ENCODE measurements at regions not wholly inside any gene's neighbourhood (a gene's known extent, or its start where the extent isn't known, plus 50 kb on each side); places are given as distances from the start of the nearest gene placed in this dataset.

GRCh38 chr10:64086083-64086767 lies 565.0 kb downstream of the REEP3 start:
- H3K56ac ChIP-seq (ENCODE audit: low read length) = no peak overlapping the region
- H3K4ac ChIP-seq (ENCODE audit: low read depth, low read length) = no peak overlapping the region
- no peaks in the 10 kb centered on the region for H3K36me3 ChIP-seq (ENCODE audit: control insufficient read depth, insufficient read depth, low read length)
- H3K23ac ChIP-seq (ENCODE audit: low read length) = no peak overlapping the region
- peak; percentile 70 for DNase-seq
- H3K79me1 ChIP-seq (ENCODE audit: low read length) = no peaks in the 10 kb centered on the region
- H3K27ac ChIP-seq (ENCODE audit: low read depth, low read length) = peak overlapping the region; percentile 71
- H3K79me2 ChIP-seq (ENCODE audit: control insufficient read depth, insufficient read depth, low read length) = no peaks in the 10 kb centered on the region
- no peak overlapping the region for H2BK5ac ChIP-seq (ENCODE audit: low read length)
- peaks cover 4% of the 10 kb centered on the region for H3K4me1 ChIP-seq (ENCODE audit: control insufficient read depth, low read depth, low read length)
- no peak overlapping the region for H3K4me3 ChIP-seq (ENCODE audit: low read length)
- no peak overlapping the region for H2AK5ac ChIP-seq (ENCODE audit: low read length)
- no peak overlapping the region for H4K8ac ChIP-seq (ENCODE audit: low read depth, low read length)
- no peak overlapping the region for H2BK120ac ChIP-seq (ENCODE audit: low read depth, low read length)
- no peak overlapping the region for H3K4me2 ChIP-seq (ENCODE audit: low read length)
- no peak overlapping the region for H2BK15ac ChIP-seq (replicated peaks; ENCODE audit: low read depth)
- peak overlapping the region; percentile 81 for H3K18ac ChIP-seq (ENCODE audit: low read length)
- WGBS (ENCODE audit: extremely low coverage, insufficient coverage, low lambda C conversion rate) = no CpG with 5 or more reads among the region's 2 CpGs
- H3K27me3 ChIP-seq (ENCODE audit: insufficient read depth, low read length, poor library complexity) = no peaks in the 10 kb centered on the region
- no peak overlapping the region for H3K9ac ChIP-seq (ENCODE audit: low read length)
- H4K5ac ChIP-seq (ENCODE audit: low read length) = no peak overlapping the region

GRCh38 chr10:64089648-64090047 lies 568.4 kb downstream of the REEP3 start:
- Histone ChIP-seq H2BK15ac (replicated peaks; ENCODE audit: low read depth) (no peak overlapping the region), H3K4me2 (ENCODE audit: low read length) (no peak overlapping the region), H3K23ac (ENCODE audit: low read length) (no peak overlapping the region), H3K27ac (ENCODE audit: low read depth, low read length) (no peak overlapping the region), H3K79me2 (ENCODE audit: control insufficient read depth, insufficient read depth, low read length) (no peaks in the 10 kb centered on the region), H3K4me1 (ENCODE audit: control insufficient read depth, low read depth, low read length) (peaks cover 4% of the 10 kb centered on the region), H2BK120ac (ENCODE audit: low read depth, low read length) (no peak overlapping the region), H2AK5ac (ENCODE audit: low read length) (no peak overlapping the region), H3K18ac (ENCODE audit: low read length) (no peak overlapping the region), H3K56ac (ENCODE audit: low read length) (no peak overlapping the region), H3K9ac (ENCODE audit: low read length) (no peak overlapping the region), H3K4me3 (ENCODE audit: low read length) (no peak overlapping the region), H2BK5ac (ENCODE audit: low read length) (no peak overlapping the region), H3K79me1 (ENCODE audit: low read length) (no peaks in the 10 kb centered on the region), H3K36me3 (ENCODE audit: control insufficient read depth, insufficient read depth, low read length) (no peaks in the 10 kb centered on the region), H3K4ac (ENCODE audit: low read depth, low read length) (no peak overlapping the region), H3K27me3 (ENCODE audit: insufficient read depth, low read length, poor library complexity) (no peaks in the 10 kb centered on the region), H4K5ac (ENCODE audit: low read length) (no peak overlapping the region), H4K8ac (ENCODE audit: low read depth, low read length) (no peak overlapping the region)
- no peak for DNase-seq
- no CpG with 5 or more reads among the region's 2 CpGs for WGBS (ENCODE audit: extremely low coverage, insufficient coverage, low lambda C conversion rate)

- peak; percentile 54 for DNase-seq
- Histone ChIP-seq H3K18ac (ENCODE audit: low read length) (no peak overlapping the region), H2BK120ac (ENCODE audit: low read depth, low read length) (no peak overlapping the region), H3K4ac (ENCODE audit: low read depth, low read length) (no peak overlapping the region), H2AK5ac (ENCODE audit: low read length) (no peak overlapping the region), H4K5ac (ENCODE audit: low read length) (no peak overlapping the region), H4K8ac (ENCODE audit: low read depth, low read length) (no peak overlapping the region), H3K4me2 (ENCODE audit: low read length) (no peak overlapping the region), H2BK15ac (replicated peaks; ENCODE audit: low read depth) (no peak overlapping the region), H3K23ac (ENCODE audit: low read length) (no peak overlapping the region), H2BK5ac (ENCODE audit: low read length) (no peak overlapping the region), H3K9ac (ENCODE audit: low read length) (no peak overlapping the region), H3K56ac (ENCODE audit: low read length) (no peak overlapping the region), H3K36me3 (ENCODE audit: control insufficient read depth, insufficient read depth, low read length) (no peaks in the 10 kb centered on the region), H3K27ac (ENCODE audit: low read depth, low read length) (no peak overlapping the region), H3K79me2 (ENCODE audit: control insufficient read depth, insufficient read depth, low read length) (no peaks in the 10 kb centered on the region), H3K27me3 (ENCODE audit: insufficient read depth, low read length, poor library complexity) (no peaks in the 10 kb centered on the region), H3K4me3 (ENCODE audit: low read length) (no peak overlapping the region), H3K79me1 (ENCODE audit: low read length) (no peaks in the 10 kb centered on the region), H3K4me1 (ENCODE audit: control insufficient read depth, low read depth, low read length) (peaks cover 4% of the 10 kb centered on the region)
- no CpG with 5 or more reads among the region's 3 CpGs for WGBS (ENCODE audit: extremely low coverage, insufficient coverage, low lambda C conversion rate)
Measured at GRCh38 chr10:64090865-64091264, 569.7 kb downstream of the REEP3 start.

GRCh38 chr10:64091897-64092296 lies 570.7 kb downstream of the REEP3 start:
- no peak overlapping the region for H3K4me3 ChIP-seq (ENCODE audit: low read length)
- H3K36me3 ChIP-seq (ENCODE audit: control insufficient read depth, insufficient read depth, low read length) = no peaks in the 10 kb centered on the region
- H3K4me2 ChIP-seq (ENCODE audit: low read length) = no peak overlapping the region
- H3K27ac ChIP-seq (ENCODE audit: low read depth, low read length) = no peak overlapping the region
- H3K79me2 ChIP-seq (ENCODE audit: control insufficient read depth, insufficient read depth, low read length) = no peaks in the 10 kb centered on the region
- no peaks in the 10 kb centered on the region for H3K4me1 ChIP-seq (ENCODE audit: control insufficient read depth, low read depth, low read length)
- no CpG with 5 or more reads among the region's 4 CpGs for WGBS (ENCODE audit: extremely low coverage, insufficient coverage, low lambda C conversion rate)
- no peak overlapping the region for H3K23ac ChIP-seq (ENCODE audit: low read length)
- no peak overlapping the region for H2BK120ac ChIP-seq (ENCODE audit: low read depth, low read length)
- H2AK5ac ChIP-seq (ENCODE audit: low read length) = no peak overlapping the region
- H3K9ac ChIP-seq (ENCODE audit: low read length) = no peak overlapping the region
- H3K27me3 ChIP-seq (ENCODE audit: insufficient read depth, low read length, poor library complexity) = no peaks in the 10 kb centered on the region
- H4K8ac ChIP-seq (ENCODE audit: low read depth, low read length) = no peak overlapping the region
- H2BK15ac ChIP-seq (replicated peaks; ENCODE audit: low read depth) = no peak overlapping the region
- H3K4ac ChIP-seq (ENCODE audit: low read depth, low read length) = no peak overlapping the region
- no peak overlapping the region for H4K5ac ChIP-seq (ENCODE audit: low read length)
- peak; percentile 59 for DNase-seq
- no peaks in the 10 kb centered on the region for H3K79me1 ChIP-seq (ENCODE audit: low read length)
- no peak overlapping the region for H3K18ac ChIP-seq (ENCODE audit: low read length)
- H3K56ac ChIP-seq (ENCODE audit: low read length) = no peak overlapping the region
- H2BK5ac ChIP-seq (ENCODE audit: low read length) = no peak overlapping the region

- H3K27me3 ChIP-seq (ENCODE audit: insufficient read depth, low read length, poor library complexity) = no peaks in the 10 kb centered on the region
- no peak overlapping the region for H2BK120ac ChIP-seq (ENCODE audit: low read depth, low read length)
- H3K18ac ChIP-seq (ENCODE audit: low read length) = no peak overlapping the region
- H3K56ac ChIP-seq (ENCODE audit: low read length) = no peak overlapping the region
- H3K9ac ChIP-seq (ENCODE audit: low read length) = no peak overlapping the region
- no peak overlapping the region for H4K5ac ChIP-seq (ENCODE audit: low read length)
- no peak overlapping the region for H3K23ac ChIP-seq (ENCODE audit: low read length)
- no peaks in the 10 kb centered on the region for H3K79me1 ChIP-seq (ENCODE audit: low read length)
- H3K27ac ChIP-seq (ENCODE audit: low read depth, low read length) = no peak overlapping the region
- H3K79me2 ChIP-seq (ENCODE audit: control insufficient read depth, insufficient read depth, low read length) = no peaks in the 10 kb centered on the region
- no peak overlapping the region for H2AK5ac ChIP-seq (ENCODE audit: low read length)
- no peak overlapping the region for H3K4me3 ChIP-seq (ENCODE audit: low read length)
- no peak overlapping the region for H4K8ac ChIP-seq (ENCODE audit: low read depth, low read length)
- H2BK5ac ChIP-seq (ENCODE audit: low read length) = no peak overlapping the region
- 100% methylated on average over 1 of the region's 3 CpGs for WGBS (ENCODE audit: extremely low coverage, insufficient coverage, low lambda C conversion rate)
- H3K36me3 ChIP-seq (ENCODE audit: control insufficient read depth, insufficient read depth, low read length) = no peaks in the 10 kb centered on the region
- H3K4me1 ChIP-seq (ENCODE audit: control insufficient read depth, low read depth, low read length) = no peaks in the 10 kb centered on the region
- no peak overlapping the region for H3K4me2 ChIP-seq (ENCODE audit: low read length)
- DNase-seq = no peak
- no peak overlapping the region for H2BK15ac ChIP-seq (replicated peaks; ENCODE audit: low read depth)
- no peak overlapping the region for H3K4ac ChIP-seq (ENCODE audit: low read depth, low read length)
Measured at GRCh38 chr10:64093304-64093703, 572.1 kb downstream of the REEP3 start.

- Histone ChIP-seq H3K9ac (ENCODE audit: low read length) (no peak overlapping the region), H3K27ac (ENCODE audit: low read depth, low read length) (no peak overlapping the region), H3K79me2 (ENCODE audit: control insufficient read depth, insufficient read depth, low read length) (no peaks in the 10 kb centered on the region), H2BK15ac (replicated peaks; ENCODE audit: low read depth) (no peak overlapping the region), H3K4me2 (ENCODE audit: low read length) (no peak overlapping the region), H4K8ac (ENCODE audit: low read depth, low read length) (no peak overlapping the region), H2BK5ac (ENCODE audit: low read length) (no peak overlapping the region), H3K79me1 (ENCODE audit: low read length) (no peaks in the 10 kb centered on the region), H3K27me3 (ENCODE audit: insufficient read depth, low read length, poor library complexity) (no peaks in the 10 kb centered on the region), H3K4ac (ENCODE audit: low read depth, low read length) (no peak overlapping the region), H2AK5ac (ENCODE audit: low read length) (no peak overlapping the region), H3K36me3 (ENCODE audit: control insufficient read depth, insufficient read depth, low read length) (no peaks in the 10 kb centered on the region), H4K5ac (ENCODE audit: low read length) (no peak overlapping the region), H3K18ac (ENCODE audit: low read length) (no peak overlapping the region), H3K4me3 (ENCODE audit: low read length) (no peak overlapping the region), H3K56ac (ENCODE audit: low read length) (no peak overlapping the region), H2BK120ac (ENCODE audit: low read depth, low read length) (no peak overlapping the region), H3K23ac (ENCODE audit: low read length) (no peak overlapping the region), H3K4me1 (ENCODE audit: control insufficient read depth, low read depth, low read length) (no peaks in the 10 kb centered on the region)
- DNase-seq = no peak
- no CpG with 5 or more reads among the region's 3 CpGs for WGBS (ENCODE audit: extremely low coverage, insufficient coverage, low lambda C conversion rate)
Measured at GRCh38 chr10:64093946-64094535, 572.8 kb downstream of the REEP3 start.

All from mesendoderm (in vitro differentiated cells).